GM12878 (cell line): ENCODE measurements at regions not wholly inside any gene's neighbourhood (a gene's known extent, or its start where the extent isn't known, plus 50 kb on each side); places are given as distances from the start of the nearest gene placed in this dataset.

Experiments used
- ATAC-seq: fragments of 200-7000 bp; cut with Tn5 transposase; 3 replicates; pipeline ENCODE4 v1.9.1; 2020; ENCODE audit warnings: mild to moderate bottlenecking, moderate library complexity
- BruUV-seq: library from RNA; stranded (reverse); fragments of 400-500 nt; replicated peaks from 2 replicates; lab custom pipeline; 2021; lab: Mats Ljungman, UMichigan
- CTCF ChIA-PET: fragments of 300-600 bp; sonication (Branson Sonifier 250); formaldehyde crosslinking; extraction: SDS; loops from one replicate; lab custom pipeline; 2021; ENCODE audit warnings: inconsistent platforms; lab: Yijun Ruan, JAX
- POLR2A ChIA-PET: fragments of 350-600 bp; formaldehyde crosslinking; extraction: SDS; loops from one replicate; lab custom pipeline; 2021; ENCODE audit warnings: inconsistent platforms; lab: Charles Lee
- RAD21 ChIA-PET: fragments of 300-600 bp; sonication (Branson Sonifier 250); formaldehyde crosslinking; loops from one replicate; lab custom pipeline; 2023; ENCODE audit warnings: antibody characterized with exemption; ENCODE audit not compliant: unreplicated experiment; lab: Charles Lee
- SMC1A ChIA-PET: fragments of 300-600 bp; sonication (Branson Sonifier 250); formaldehyde crosslinking; loops from one replicate; lab custom pipeline; 2023; ENCODE audit not compliant: unreplicated experiment, uncharacterized antibody; lab: Charles Lee
- DNase-seq: peaks from one replicate; pipeline ENCODE4 v3.0.0-alpha.2; 2011; ENCODE audit warnings: low read depth, low spot score
- FAIRE-seq: peaks from 3 replicates; lab custom pipeline; 2011; peaks lifted over from hg19 to GRCh38; lab: Jason Lieb, UNC
- H2AFZ ChIP-seq: 2 replicates; pipeline ENCODE4 v1.6.0; 2011; ENCODE audit warnings: low read depth, low read length, control low read depth; ENCODE audit not compliant: control insufficient read depth
- H3K27ac ChIP-seq: 2 replicates; pipeline ENCODE4 v1.5.1; 2011; ENCODE audit warnings: control low read depth; ENCODE audit not compliant: control insufficient read depth, insufficient read depth
- H3K27me3 ChIP-seq, 2 experiments: replicated peaks in 1 of 2; 2 replicates each; pipeline versions ENCODE4 v1.6.0 to v1.6.1; 2011; ENCODE audit warnings: low read length in 1 of 2; ENCODE audit not compliant: control insufficient read depth in 2 of 2, insufficient read depth in 2 of 2
- H3K36me3 ChIP-seq, 2 experiments: 2 replicates each; pipeline ENCODE4 v1.5.1; 2011; ENCODE audit warnings: low read length in 1 of 2; ENCODE audit not compliant: control insufficient read depth in 2 of 2, insufficient read depth in 2 of 2
- H3K4me1 ChIP-seq: 2 replicates; pipeline ENCODE4 v1.6.1; 2011; ENCODE audit warnings: mild to moderate bottlenecking, low read length, moderate library complexity, mixed read lengths; ENCODE audit not compliant: control insufficient read depth, insufficient read depth
- H3K4me2 ChIP-seq: 2 replicates; pipeline ENCODE4 v1.6.0; 2011; ENCODE audit warnings: control low read depth; ENCODE audit not compliant: control insufficient read depth, insufficient read depth
- H3K4me3 ChIP-seq: fragments of 200-600 bp; sonication (generic); 2 replicates; pipeline ENCODE4 v1.5.1; 2016
- H3K79me2 ChIP-seq: 2 replicates; pipeline ENCODE4 v1.6.0; 2011; ENCODE audit warnings: low read length; ENCODE audit not compliant: control insufficient read depth, insufficient read depth
- H3K9ac ChIP-seq: 2 replicates; pipeline ENCODE4 v1.8.0; 2011; ENCODE audit warnings: low read length, control low read depth, mixed read lengths; ENCODE audit not compliant: control insufficient read depth, insufficient read depth
- H3K9me3 ChIP-seq: replicated peaks from 3 replicates; pipeline ENCODE4 v1.5.1; 2011; ENCODE audit warnings: mild to moderate bottlenecking, low read length; ENCODE audit not compliant: control insufficient read depth, insufficient read depth
- H4K20me1 ChIP-seq: 2 replicates; pipeline ENCODE4 v1.6.0; 2011; ENCODE audit not compliant: control insufficient read depth, insufficient read depth
- CEBPZ ChIP-seq: fragments of 150-350 bp; IDR thresholded peaks from 2 replicates; pipeline ENCODE4 v1.6.1; 2016; ENCODE audit warnings: low read depth, low read length
- ESRRA ChIP-seq: IDR thresholded peaks from 2 replicates; pipeline ENCODE4 v1.6.1; 2012; ENCODE audit warnings: mild to moderate bottlenecking, low read length, improper control_type of control experiment
- HDGF ChIP-seq: fragments of 450-650 bp; IDR thresholded peaks from 2 replicates; pipeline ENCODE4 v1.6.1; 2016; ENCODE audit warnings: antibody characterized with exemption
- IRF4 ChIP-seq: IDR thresholded peaks from 2 replicates; pipeline ENCODE4 v1.6.1; 2011; ENCODE audit warnings: low read depth, low read length
- MXI1 ChIP-seq: fragments of 150-350 bp; IDR thresholded peaks from 2 replicates; pipeline ENCODE4 v1.6.1; 2011; ENCODE audit warnings: low read depth, mild to moderate bottlenecking, inconsistent platforms, low read length, improper control_type of control experiment
- NFXL1 ChIP-seq: fragments of 450-650 bp; IDR thresholded peaks from 2 replicates; pipeline ENCODE4 v1.6.1; 2017; ENCODE audit warnings: antibody characterized with exemption, mild to moderate bottlenecking, borderline replicate concordance
- NR2F1 ChIP-seq: fragments of 450-650 bp; conservative IDR thresholded peaks from 2 replicates; pipeline ENCODE4 v1.6.1; 2017; ENCODE audit warnings: mild to moderate bottlenecking
- PKNOX1 ChIP-seq: fragments of 450-650 bp; IDR thresholded peaks from 2 replicates; pipeline ENCODE4 v1.6.1; 2016; ENCODE audit warnings: mild to moderate bottlenecking
- SIN3A ChIP-seq: IDR thresholded peaks from 2 replicates; pipeline ENCODE4 v1.6.1; 2012; ENCODE audit warnings: low read depth, low read length, improper control_type of control experiment
- SPI1 ChIP-seq: IDR thresholded peaks from 2 replicates; pipeline ENCODE4 v1.6.1; 2011; ENCODE audit warnings: low read depth, mild to moderate bottlenecking, low read length, moderate library complexity, borderline replicate concordance; ENCODE audit not compliant: insufficient read depth
- TCF7 ChIP-seq: IDR thresholded peaks from 2 replicates; pipeline ENCODE4 v1.6.1; 2014; ENCODE audit warnings: antibody characterized with exemption, borderline replicate concordance
- YBX1 ChIP-seq: fragments of 450-650 bp; IDR thresholded peaks from 2 replicates; pipeline ENCODE4 v1.6.1; 2016; ENCODE audit warnings: antibody characterized with exemption
- ZNF274 ChIP-seq: IDR thresholded peaks from one replicate; pipeline ENCODE4 v1.8.0; 2011; ENCODE audit not compliant: insufficient read length, insufficient read depth
- WGBS: methylation state at CpG from one replicate; pipeline ENCODE4 v1.1.6; 2016; ENCODE audit warnings: low lambda C conversion rate; ENCODE audit not compliant: insufficient replicate concordance, insufficient coverage; ENCODE audit errors: missing lambda C conversion rate; 5-methylcytosine and 5-hydroxymethylcytosine counted together
- in situ Hi-C: fragments of 300-500 bp; cut with MboI; formaldehyde crosslinking; loops from 9 replicates; pipeline ENCODE4 v1.14.3; 2018; ENCODE audit warnings: mixed read lengths
- intact Hi-C: fragments of 100-400 bp; cut with micrococcal nuclease; formaldehyde crosslinking; loops from one replicate; pipeline ENCODE4 v1.14.2; 2022; ENCODE audit not compliant: unreplicated experiment
- TF ChIP-seq, protein P1 (sequence below): fragments of 450-650 bp; IDR thresholded peaks from 2 replicates; pipeline ENCODE4 v1.6.1; 2017; ENCODE audit warnings: borderline replicate concordance
- TF ChIP-seq, protein P2 (sequence below): fragments of 450-650 bp; IDR thresholded peaks from 2 replicates; pipeline ENCODE4 v1.6.1; 2017; ENCODE audit warnings: mild to moderate bottlenecking, moderate library complexity

DNA sequence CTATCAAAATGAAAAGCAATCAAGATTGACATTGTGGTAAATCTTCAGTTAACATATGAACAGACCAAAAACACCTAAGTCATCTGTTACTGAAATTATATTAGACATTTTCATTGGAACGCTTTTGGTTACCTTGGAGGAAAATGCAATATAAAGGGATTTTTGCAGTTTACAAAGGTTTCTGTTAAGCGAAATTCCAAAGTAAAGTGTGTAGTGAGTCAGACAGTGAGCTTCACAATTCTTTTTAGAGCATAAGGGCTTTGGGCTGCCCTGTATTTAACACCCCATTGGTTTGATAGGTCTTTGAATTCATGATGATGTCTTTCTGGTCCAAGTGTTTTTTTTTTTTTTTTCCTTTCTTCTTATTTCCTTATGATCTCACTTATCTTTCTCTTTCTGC lies 462.8 kb downstream of the EDEM1 start (continued):
- TF ChIP-seq PKNOX1: no peak

DNA sequence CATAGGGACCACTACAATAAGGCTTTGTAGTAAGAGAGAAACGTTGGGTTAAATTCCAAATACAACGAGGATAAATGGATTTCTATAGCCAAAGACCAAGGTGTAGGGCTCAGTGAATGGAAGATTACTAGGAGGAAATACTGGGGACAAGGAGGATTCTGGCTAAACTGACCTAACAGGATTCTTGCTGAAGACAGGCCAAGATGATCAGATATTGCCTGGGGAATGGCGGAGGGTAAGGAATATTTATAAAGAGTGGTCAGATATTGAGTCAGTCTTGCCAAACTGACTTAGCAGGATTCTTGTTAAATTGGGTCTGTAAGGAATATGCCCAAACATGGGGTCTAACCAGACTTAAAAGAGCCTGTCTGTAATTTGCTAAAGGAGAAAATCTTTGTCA lies 463.8 kb downstream of the EDEM1 start:
- ChIA-PET RAD21 (no interaction called here), SMC1A (interaction anchor here (0.5 to 1.0 kb wide), 2 partner anchors 47 to 1068 kb away, joined by 3 to 4 read pairs; no protein-coding TSS in a partner anchor), POLR2A (no interaction called here), CTCF (no interaction called here)
- Histone ChIP-seq H3K79me2 (no peaks in the 10 kb centered on the region), H3K9ac (no peak overlapping the region), H2AFZ (no peak overlapping the region), H3K4me1 (no peaks in the 10 kb centered on the region), H3K27me3 (no peaks in the 10 kb centered on the region), H3K9me3 (no peaks in the 10 kb centered on the region; the same call in 2 of the 3 replicates), H4K20me1 (no peaks in the 10 kb centered on the region), H3K4me3 (no peak overlapping the region), H3K27ac (no peak overlapping the region), H3K4me2 (no peak overlapping the region), H3K36me3 (no peaks in the 10 kb centered on the region)
- WGBS: 11% methylated on average over 3 of the region's 3 CpGs
- DNase-seq: no peak
- no peak for ATAC-seq
- no peak for FAIRE-seq
- in situ Hi-C loops: no loop called here
- intact Hi-C loops: no loop called here
- no TSS peak for BruUV-seq
- TF ChIP-seq YBX1 (no peak), TCF7 (no peak), HDGF (no peak), ESRRA (no peak), SPI1 (no peak), SIN3A (no peak), ZNF274 (no peak), IRF4 (no peak), MXI1 (no peak), NR2F1 (no peak), NFXL1 (no peak), CEBPZ (no peak)
- TF ChIP-seq, protein P1, sequence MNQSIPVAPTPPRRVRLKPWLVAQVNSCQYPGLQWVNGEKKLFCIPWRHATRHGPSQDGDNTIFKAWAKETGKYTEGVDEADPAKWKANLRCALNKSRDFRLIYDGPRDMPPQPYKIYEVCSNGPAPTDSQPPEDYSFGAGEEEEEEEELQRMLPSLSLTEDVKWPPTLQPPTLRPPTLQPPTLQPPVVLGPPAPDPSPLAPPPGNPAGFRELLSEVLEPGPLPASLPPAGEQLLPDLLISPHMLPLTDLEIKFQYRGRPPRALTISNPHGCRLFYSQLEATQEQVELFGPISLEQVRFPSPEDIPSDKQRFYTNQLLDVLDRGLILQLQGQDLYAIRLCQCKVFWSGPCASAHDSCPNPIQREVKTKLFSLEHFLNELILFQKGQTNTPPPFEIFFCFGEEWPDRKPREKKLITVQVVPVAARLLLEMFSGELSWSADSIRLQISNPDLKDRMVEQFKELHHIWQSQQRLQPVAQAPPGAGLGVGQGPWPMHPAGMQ: no peak
- TF ChIP-seq, protein P2, sequence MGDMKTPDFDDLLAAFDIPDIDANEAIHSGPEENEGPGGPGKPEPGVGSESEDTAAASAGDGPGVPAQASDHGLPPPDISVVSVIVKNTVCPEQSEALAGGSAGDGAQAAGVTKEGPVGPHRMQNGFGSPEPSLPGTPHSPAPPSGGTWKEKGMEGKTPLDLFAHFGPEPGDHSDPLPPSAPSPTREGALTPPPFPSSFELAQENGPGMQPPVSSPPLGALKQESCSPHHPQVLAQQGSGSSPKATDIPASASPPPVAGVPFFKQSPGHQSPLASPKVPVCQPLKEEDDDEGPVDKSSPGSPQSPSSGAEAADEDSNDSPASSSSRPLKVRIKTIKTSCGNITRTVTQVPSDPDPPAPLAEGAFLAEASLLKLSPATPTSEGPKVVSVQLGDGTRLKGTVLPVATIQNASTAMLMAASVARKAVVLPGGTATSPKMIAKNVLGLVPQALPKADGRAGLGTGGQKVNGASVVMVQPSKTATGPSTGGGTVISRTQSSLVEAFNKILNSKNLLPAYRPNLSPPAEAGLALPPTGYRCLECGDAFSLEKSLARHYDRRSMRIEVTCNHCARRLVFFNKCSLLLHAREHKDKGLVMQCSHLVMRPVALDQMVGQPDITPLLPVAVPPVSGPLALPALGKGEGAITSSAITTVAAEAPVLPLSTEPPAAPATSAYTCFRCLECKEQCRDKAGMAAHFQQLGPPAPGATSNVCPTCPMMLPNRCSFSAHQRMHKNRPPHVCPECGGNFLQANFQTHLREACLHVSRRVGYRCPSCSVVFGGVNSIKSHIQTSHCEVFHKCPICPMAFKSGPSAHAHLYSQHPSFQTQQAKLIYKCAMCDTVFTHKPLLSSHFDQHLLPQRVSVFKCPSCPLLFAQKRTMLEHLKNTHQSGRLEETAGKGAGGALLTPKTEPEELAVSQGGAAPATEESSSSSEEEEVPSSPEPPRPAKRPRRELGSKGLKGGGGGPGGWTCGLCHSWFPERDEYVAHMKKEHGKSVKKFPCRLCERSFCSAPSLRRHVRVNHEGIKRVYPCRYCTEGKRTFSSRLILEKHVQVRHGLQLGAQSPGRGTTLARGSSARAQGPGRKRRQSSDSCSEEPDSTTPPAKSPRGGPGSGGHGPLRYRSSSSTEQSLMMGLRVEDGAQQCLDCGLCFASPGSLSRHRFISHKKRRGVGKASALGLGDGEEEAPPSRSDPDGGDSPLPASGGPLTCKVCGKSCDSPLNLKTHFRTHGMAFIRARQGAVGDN: no peak
